Heart right ventricle (tissue), 16 donors: ENCODE measurements at regions not wholly inside any gene's neighbourhood (a gene's known extent, or its start where the extent isn't known, plus 50 kb on each side); places are given as distances from the start of the nearest gene placed in this dataset.

Experiments used
- ATAC-seq, 8 donors: fragments of 200-7000 bp; cut with Tn5 transposase; one replicate each; pipeline ENCODE4 v1.9.1; 2020; ENCODE audit warnings: mild to moderate bottlenecking in 8 of 8, moderate library complexity in 8 of 8, moderate number of reproducible peaks in 1 of 8
- DNase-seq, 2 donors: peaks; one replicate each; pipeline ENCODE4 v3.0.0-alpha.2; 2020
- H3K27ac ChIP-seq, 10 donors: fragments of 200-600 bp; sonication (generic) in 2 of 10; one replicate each; pipeline versions ENCODE4 v1.5.0 to v1.8.0; 2020 to 2022; ENCODE audit warnings: mild to moderate bottlenecking in 3 of 10
- H3K27me3 ChIP-seq, 7 donors: fragments of 200-600 bp; one replicate each; pipeline ENCODE4 v1.8.0; 2021 to 2022; ENCODE audit warnings: mild to moderate bottlenecking in 2 of 7
- H3K36me3 ChIP-seq, 9 donors: fragments of 200-600 bp; sonication (generic) in 1 of 9; one replicate each; pipeline versions ENCODE4 v1.5.0 to v1.8.0; 2020 to 2022; ENCODE audit warnings: mild to moderate bottlenecking in 2 of 9
- H3K4me1 ChIP-seq, 9 donors: fragments of 200-600 bp; sonication (generic) in 1 of 9; one replicate each; pipeline versions ENCODE4 v1.5.0 to v1.8.0; 2020 to 2022; ENCODE audit warnings: mild to moderate bottlenecking in 4 of 9
- H3K4me3 ChIP-seq, 10 donors: fragments of 200-600 bp; sonication (generic) in 2 of 10; one replicate each; pipeline versions ENCODE4 v1.5.0 to v1.8.0; 2020 to 2022; ENCODE audit warnings: mild to moderate bottlenecking in 7 of 10, moderate library complexity in 2 of 10
- H3K9me3 ChIP-seq, 11 donors: fragments of 200-600 bp in 10 of 11; sonication (generic) in 2 of 11; one replicate each; pipeline versions ENCODE4 v1.5.0 to v1.8.0; 2013 to 2022; ENCODE audit warnings: mild to moderate bottlenecking in 2 of 11, control low read depth in 1 of 11, moderate library complexity in 1 of 11
- WGBS, 2 donors: extraction: QIAGEN DNeasy Blood & Tissue Kit; methylation state at CpG; one replicate each; pipeline ENCODE4 v1.1.7; 2013; ENCODE audit warnings: inconsistent platforms in 1 of 2; 5-methylcytosine and 5-hydroxymethylcytosine counted together
- intact Hi-C, 10 donors: fragments of 100-400 bp; cut with DNase I; formaldehyde crosslinking; loops; one replicate each; pipeline versions ENCODE4 v1.11.1 to v1.14.2; 2022
- TF ChIP-seq, protein P1 (sequence below), 9 donors: fragments of 200-600 bp; sonication (generic) in 2 of 9; IDR thresholded peaks; one replicate each; pipeline versions ENCODE4 v1.5.0 to v1.8.0; 2021 to 2022; ENCODE audit warnings: antibody characterized with exemption in 9 of 9, mild to moderate bottlenecking in 5 of 9, moderate library complexity in 1 of 9
- donor health status: Arrhythmogenic right ventricular cardiomyopathy.
- donor health status: ischemic (EF 13 %, LVEDD 7.1; RV severe dilation, severe dysfunction).
- donor health status: healthy with polysubstance abuse.
- donor health status: DM: no; HTN: yes; CAD: no.
- donor health status: DM: no; HTN: no; CAD: no.
- donor health status: ischemic (EF 25% LVEDD 6.9; RV normal size, moderate dysfunction).
- donor health status: ischemic (EF 25% LVEDD 5.7; RV mildly dilated, moderate dysfunction).
- donor health status: healthy.
- donor health status: DM: yes; HTN: yes; CAD: no.
- donor health status: Ischemic cardiomyopathy.
- donor health status: ischemic (EF 35%, LVEDD 5.7; RV mildly dilated, moderate dysfunction).
- donor health status: nonischemic (EF 11% LVEDD 7.7; RV severe dilation, severe dysfunction).
- donor health status: DM: yes; HTN: yes; CAD: no.
- donor health status: PGD.
- donor health status: ischemic (EF 29% LVEDD 5.4; RV normal size, mild dysfunction).
- donor health status: nonischemic (EF 23%, LVEDD 6.1; RV moderate dilation, normal function).

DNA sequence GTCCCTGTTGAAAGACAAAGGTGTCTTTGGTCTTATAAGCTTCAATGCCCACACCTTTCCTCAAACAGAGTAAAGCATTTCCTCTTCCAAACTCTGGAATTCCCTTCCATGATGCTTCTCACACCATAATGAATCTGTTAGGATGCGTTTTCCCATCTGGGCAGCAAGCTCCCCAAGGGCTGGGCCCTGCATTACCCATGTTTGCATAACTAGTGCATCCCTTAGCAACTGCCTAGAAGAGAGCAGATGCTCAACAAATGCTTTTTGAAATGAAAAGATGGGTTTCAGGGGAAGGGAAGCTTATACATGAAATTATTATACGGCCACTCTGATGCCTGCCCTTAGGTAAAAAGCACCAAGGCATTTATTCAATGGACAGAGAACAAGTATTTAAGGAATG, 124.5 kb upstream of the CCL2 start:
- TF ChIP-seq, protein P1, sequence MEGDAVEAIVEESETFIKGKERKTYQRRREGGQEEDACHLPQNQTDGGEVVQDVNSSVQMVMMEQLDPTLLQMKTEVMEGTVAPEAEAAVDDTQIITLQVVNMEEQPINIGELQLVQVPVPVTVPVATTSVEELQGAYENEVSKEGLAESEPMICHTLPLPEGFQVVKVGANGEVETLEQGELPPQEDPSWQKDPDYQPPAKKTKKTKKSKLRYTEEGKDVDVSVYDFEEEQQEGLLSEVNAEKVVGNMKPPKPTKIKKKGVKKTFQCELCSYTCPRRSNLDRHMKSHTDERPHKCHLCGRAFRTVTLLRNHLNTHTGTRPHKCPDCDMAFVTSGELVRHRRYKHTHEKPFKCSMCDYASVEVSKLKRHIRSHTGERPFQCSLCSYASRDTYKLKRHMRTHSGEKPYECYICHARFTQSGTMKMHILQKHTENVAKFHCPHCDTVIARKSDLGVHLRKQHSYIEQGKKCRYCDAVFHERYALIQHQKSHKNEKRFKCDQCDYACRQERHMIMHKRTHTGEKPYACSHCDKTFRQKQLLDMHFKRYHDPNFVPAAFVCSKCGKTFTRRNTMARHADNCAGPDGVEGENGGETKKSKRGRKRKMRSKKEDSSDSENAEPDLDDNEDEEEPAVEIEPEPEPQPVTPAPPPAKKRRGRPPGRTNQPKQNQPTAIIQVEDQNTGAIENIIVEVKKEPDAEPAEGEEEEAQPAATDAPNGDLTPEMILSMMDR (IDR thresholded peaks at IDR 0.05), result no peak
- 65 to 77% methylated on average over 2 of the region's 2 CpGs for WGBS, 2 donors
- intact Hi-C loops, result no loop called here
- Histone ChIP-seq H3K4me1 (peaks cover 0 to 4% (median 0%) of the 10 kb centered on the region in 9 donors), H3K9me3 (no peaks in the 10 kb centered on the region), H3K4me3 (no peak overlapping the region), H3K27me3 (peaks cover 0 to 14% (median 3%) of the 10 kb centered on the region in 7 donors), H3K36me3 (no peaks in the 10 kb centered on the region), H3K27ac (no peak overlapping the region)
- DNase-seq (no peak), ATAC-seq (no peak)

DNA sequence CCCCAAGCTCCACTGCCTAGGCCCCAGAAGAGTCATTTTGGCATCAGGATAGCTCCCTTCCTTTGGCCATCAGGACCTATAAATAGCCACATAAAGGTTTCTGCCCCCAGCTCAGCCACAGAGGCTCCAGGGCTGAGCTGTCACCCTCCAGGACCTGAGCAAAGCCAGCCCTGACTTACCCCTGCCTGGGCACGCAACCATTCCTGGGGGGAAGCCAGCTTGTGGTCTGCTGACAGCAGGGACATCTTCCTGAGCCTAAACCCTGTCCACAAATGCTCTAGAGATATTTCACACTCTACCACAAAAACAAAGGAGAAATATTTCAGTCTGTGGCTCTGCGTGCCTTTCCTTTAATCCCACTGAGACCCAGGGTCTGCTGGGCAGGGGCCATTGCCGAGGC, 123.7 kb upstream of the CCL2 start:
- ATAC-seq (peak; percentile 61 to 93 (median 88)), DNase-seq (peak; percentile 47 to 65)
- intact Hi-C loops, result no loop called here

DNA sequence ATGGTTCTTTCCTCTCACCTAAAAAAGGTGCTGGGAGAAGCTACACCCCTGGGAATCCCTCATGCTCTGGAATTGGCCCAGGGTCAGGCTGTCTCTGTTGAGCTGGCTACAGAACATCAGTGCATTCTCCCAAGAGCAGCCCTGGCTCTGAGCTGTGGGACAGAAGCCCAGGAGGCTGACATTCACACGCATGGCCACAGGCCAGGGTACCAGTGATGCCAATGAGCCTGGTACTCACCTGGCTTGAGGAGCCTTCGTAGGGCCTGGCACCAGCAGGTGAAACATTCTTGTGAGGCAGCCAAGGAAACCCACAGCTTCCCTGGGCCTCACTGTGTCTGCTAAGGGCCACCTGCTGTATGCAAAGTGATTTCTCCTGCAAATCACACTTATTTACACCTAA, 121.7 kb upstream of the CCL2 start:
- peak; percentile 53 to 65 for DNase-seq
- WGBS, 2 donors, result 25 to 47% methylated on average over 2 of the region's 2 CpGs
- Histone ChIP-seq H3K9me3 (no peaks in the 10 kb centered on the region), H3K36me3 (no peaks in the 10 kb centered on the region), H3K4me3 (no peak overlapping the region), H3K4me1 (peaks cover 0 to 4% (median 0%) of the 10 kb centered on the region in 9 donors), H3K27me3 (peaks cover 0 to 6% (median 3%) of the 10 kb centered on the region in 7 donors), H3K27ac (no peak overlapping the region)
- TF ChIP-seq, protein P1 (IDR thresholded peaks at IDR 0.05), result no peak
- peak; percentile 70 to 96 (median 88) for ATAC-seq
- intact Hi-C loops, result no loop called here

More for the DNA sequence above, 123.7 kb upstream of the CCL2 start:
- 36 to 51% methylated on average over 3 of the region's 3 CpGs for WGBS, 2 donors
- no peak overlapping the region for H3K4me3 ChIP-seq
- H3K36me3 ChIP-seq, result no peaks in the 10 kb centered on the region
- peaks cover 0 to 4% (median 0%) of the 10 kb centered on the region in 9 donors for H3K4me1 ChIP-seq
- H3K27me3 ChIP-seq, result peaks cover 0 to 6% (median 3%) of the 10 kb centered on the region in 7 donors
- no peaks in the 10 kb centered on the region for H3K9me3 ChIP-seq
- TF ChIP-seq, protein P1 (IDR thresholded peaks at IDR 0.05), result no peak
- H3K27ac ChIP-seq, result peak overlapping the region in 3 of 10 donors; percentile 26 to 44 (median 28)

DNA sequence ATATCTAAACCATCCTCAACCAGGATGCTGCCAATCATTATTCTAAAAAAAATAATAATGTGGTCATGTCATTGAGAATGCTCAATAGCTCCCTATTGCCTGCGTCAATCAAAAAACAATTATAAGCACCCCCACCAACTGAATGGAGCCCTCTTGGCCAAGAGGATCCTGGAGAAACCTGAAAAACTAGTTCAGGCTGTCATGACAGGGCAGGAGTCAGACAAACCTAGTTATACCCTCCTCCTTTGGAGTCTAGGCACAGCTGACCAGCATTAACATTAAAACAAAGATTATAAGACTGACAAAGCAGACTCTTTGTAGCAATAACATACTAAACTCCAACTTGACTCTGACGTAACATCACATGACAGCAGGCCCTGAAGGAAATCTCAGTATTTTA, 119.2 kb upstream of the CCL2 start:
- WGBS, 2 donors, result 66 to 77% methylated on average over 2 of the region's 2 CpGs
- ATAC-seq, result no peak
- H3K4me1 ChIP-seq, result peaks cover 0 to 4% (median 0%) of the 10 kb centered on the region in 9 donors
- H3K36me3 ChIP-seq, result no peaks in the 10 kb centered on the region
- H3K4me3 ChIP-seq, result no peak overlapping the region
- peaks cover 0 to 24% (median 11%) of the 10 kb centered on the region in 7 donors for H3K27me3 ChIP-seq
- intact Hi-C loops, result no loop called here
- no peak overlapping the region for H3K27ac ChIP-seq
- H3K9me3 ChIP-seq, result no peaks in the 10 kb centered on the region
- TF ChIP-seq, protein P1 (IDR thresholded peaks at IDR 0.05), result no peak
- no peak for DNase-seq
